ENCODE measurements at regions not wholly inside any gene's neighbourhood (a gene's known extent, or its start where the extent isn't known, plus 50 kb on each side); places are given as distances from the start of the nearest gene placed in this dataset.

DNA sequence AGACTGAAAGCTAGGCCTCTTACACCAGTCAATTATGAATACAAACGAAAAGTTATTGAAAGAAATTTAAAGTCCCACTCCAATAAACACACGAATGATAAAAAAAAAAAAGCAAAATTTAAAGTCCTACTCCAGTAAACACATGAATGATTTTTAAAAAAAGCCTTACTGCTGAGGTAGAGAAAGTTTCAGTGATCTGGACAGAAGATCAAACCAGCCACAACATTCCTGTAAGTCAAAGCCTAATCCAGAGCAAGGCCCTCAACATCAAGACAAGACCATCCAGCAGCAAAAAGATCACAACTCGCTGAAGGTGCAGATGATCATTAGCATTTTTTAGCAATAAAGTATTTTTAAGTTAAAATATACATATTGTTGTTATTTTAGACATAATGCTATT, 95.6 kb upstream of the LIPC start:
- TF ChIP-seq, protein P1, sequence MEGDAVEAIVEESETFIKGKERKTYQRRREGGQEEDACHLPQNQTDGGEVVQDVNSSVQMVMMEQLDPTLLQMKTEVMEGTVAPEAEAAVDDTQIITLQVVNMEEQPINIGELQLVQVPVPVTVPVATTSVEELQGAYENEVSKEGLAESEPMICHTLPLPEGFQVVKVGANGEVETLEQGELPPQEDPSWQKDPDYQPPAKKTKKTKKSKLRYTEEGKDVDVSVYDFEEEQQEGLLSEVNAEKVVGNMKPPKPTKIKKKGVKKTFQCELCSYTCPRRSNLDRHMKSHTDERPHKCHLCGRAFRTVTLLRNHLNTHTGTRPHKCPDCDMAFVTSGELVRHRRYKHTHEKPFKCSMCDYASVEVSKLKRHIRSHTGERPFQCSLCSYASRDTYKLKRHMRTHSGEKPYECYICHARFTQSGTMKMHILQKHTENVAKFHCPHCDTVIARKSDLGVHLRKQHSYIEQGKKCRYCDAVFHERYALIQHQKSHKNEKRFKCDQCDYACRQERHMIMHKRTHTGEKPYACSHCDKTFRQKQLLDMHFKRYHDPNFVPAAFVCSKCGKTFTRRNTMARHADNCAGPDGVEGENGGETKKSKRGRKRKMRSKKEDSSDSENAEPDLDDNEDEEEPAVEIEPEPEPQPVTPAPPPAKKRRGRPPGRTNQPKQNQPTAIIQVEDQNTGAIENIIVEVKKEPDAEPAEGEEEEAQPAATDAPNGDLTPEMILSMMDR (IDR thresholded peaks at IDR 0.05) = no peak
- TF ChIP-seq ZFX (IDR thresholded peaks at IDR 0.05; ENCODE audit: borderline replicate concordance) = no peak
- H3K27ac ChIP-seq = no peak overlapping the region

DNA sequence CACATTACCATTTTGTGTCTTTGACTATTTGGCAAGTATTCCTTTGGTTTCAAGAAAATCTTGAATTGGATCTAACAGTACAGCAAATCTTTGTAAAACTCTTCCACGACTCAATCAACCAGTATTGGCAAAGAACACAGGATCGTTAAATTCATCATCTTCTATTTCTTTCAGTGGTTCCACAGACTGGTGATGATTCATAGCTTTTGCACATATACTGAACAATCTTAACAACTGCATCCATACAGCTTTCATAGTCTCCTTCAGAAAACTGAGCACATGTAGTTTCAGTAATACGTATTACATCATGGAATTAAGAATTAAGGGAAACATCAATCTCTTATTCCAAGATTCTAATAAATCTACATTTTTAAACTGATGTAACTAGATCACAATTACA, 91.6 kb upstream of the LIPC start:
- TF ChIP-seq, protein P1 (IDR thresholded peaks at IDR 0.05) = no peak
- no peak overlapping the region for H3K27ac ChIP-seq

DNA sequence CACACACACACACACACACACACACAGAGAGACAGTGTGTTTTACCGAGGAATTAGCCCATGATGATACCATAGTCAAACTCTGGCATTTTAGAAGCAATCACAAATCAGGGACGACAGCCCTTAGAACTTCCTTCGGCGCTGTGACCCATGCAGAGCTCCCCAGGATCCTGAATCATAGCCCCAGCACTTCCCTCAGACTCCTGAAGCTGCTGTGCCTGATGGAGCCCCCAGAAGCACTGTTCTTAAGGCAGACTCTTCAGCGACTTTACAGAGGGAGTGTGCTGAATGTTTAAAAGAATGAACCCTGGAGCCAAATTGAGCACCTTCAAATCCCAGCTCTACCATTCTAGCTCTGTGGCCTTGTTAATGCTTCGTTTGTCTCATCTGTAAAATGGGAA, 89.3 kb upstream of the LIPC start:
- no peak overlapping the region for H3K27ac ChIP-seq

DNA sequence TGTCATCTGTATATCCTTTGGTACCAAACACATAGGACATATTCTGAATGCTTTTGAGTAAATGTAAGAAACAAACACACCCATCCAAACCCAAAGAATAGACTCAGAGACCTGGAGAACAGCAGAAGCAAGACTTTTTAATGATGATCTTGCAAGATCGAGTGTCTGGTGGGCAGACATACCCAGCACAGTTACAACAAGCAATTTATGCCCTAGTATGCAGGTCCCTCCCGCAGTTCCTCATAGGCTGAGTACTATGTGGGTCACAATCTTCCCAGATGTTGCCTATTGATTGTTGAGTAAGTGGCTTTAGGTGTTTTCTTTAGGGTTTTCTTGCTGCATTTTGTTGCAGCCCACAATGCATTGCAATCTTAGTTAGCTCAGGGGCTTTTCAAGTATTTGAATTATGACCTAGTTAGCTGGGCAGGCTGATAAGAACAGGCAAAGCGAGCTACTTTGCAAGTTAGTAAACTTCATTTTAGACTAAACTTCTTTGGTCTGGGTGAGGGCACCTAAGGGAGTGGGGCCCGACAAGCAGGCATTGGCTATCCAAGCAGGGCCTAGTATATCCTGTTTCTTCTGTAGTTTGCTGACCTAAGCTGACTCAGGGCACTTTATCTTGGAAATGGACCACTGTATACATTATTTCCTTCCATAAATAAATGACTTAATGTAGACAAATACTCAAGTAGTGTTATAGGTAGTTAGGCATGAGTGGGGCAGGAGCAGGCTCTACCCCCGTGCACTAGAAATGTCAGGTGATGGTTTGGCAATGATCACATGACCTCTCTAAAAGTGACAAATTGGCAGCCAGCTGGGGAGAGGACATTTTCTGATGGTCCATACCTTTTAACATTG, 87.3 kb upstream of the LIPC start:
- H3K27ac ChIP-seq = no peak overlapping the region
- TF ChIP-seq, protein P1 (IDR thresholded peaks at IDR 0.05) = no peak
- TF ChIP-seq ZFX (IDR thresholded peaks at IDR 0.05; ENCODE audit: borderline replicate concordance) = no peak

More for the DNA sequence above, 89.3 kb upstream of the LIPC start:
- TF ChIP-seq ZFX (IDR thresholded peaks at IDR 0.05; ENCODE audit: borderline replicate concordance) = no peak
- TF ChIP-seq, protein P1 (IDR thresholded peaks at IDR 0.05) = no peak

DNA sequence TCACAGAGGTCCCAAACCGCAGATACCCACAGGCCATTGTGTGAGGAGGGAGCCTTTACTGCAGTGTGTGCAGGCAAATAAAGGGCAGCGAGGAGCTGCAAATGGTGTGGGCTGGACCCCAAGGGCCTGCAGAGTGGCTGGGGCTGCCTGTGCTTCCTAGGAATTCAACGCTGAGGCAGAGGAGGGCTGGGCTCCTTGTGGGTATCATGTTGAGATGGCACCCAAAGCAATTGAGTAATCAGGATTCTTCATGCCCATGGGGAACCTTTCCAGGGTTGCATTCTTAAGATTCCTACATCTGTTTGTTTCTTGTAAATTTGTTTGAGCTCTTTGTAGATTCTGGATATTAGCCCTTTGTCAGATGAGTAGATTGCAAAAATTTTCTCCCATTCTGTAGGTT, 85.4 kb upstream of the LIPC start:
- TF ChIP-seq, protein P1 (IDR thresholded peaks at IDR 0.05) = no peak
- TF ChIP-seq ZFX (IDR thresholded peaks at IDR 0.05; ENCODE audit: borderline replicate concordance) = no peak
- H3K27ac ChIP-seq = no peak overlapping the region

DNA sequence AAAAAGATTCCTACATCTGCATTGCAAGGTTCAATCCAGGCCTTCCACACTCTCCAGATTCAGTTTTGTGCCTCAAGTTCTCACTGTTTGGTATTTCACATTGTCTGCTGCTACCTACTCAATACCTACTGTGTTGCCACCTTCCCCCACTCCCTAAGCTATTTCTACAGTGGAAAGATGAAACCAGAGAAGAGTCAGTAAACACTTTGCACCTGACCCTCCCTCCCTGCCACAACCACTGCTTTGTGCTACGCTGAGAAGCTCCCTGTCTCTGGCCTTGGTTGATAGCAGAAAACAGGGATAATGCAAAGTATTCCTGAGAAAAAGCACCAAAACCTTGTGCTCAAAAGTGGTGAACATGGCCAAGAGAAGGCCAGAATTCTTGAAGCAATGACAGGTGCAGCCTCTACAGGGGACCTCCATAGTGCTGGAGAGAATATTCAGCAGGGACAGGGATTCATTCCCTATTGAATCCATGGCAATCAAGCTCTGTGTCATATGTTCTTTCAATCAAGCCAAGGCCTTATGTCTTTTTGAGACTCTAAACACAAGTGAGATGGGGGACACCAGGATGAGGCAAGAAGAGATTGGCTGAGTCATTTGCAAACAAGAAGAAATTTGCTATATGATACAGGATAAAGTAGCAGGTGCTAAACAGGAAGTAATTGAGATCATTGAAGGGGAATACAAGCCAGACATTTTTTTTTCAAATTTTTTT, 83.5 kb upstream of the LIPC start:
- no peak overlapping the region for H3K27ac ChIP-seq
- no peak for TF ChIP-seq ZFX (IDR thresholded peaks at IDR 0.05; ENCODE audit: borderline replicate concordance)
- TF ChIP-seq, protein P1 (IDR thresholded peaks at IDR 0.05) = no peak
